Body of pancreas (tissue), 4 donors: ENCODE measurements at regions not wholly inside any gene's neighbourhood (a gene's known extent, or its start where the extent isn't known, plus 50 kb on each side); places are given as distances from the start of the nearest gene placed in this dataset.

Source experiments
- CTCF ChIP-seq, 7 experiments: fragments of 450-650 bp in 4 of 7; fragments of 200-600 bp in 3 of 7; sonication (generic) in 3 of 7; IDR thresholded peaks; one replicate each; pipeline ENCODE4 v1.5.1; 2016 to 2019; ENCODE audit warnings: antibody characterized with exemption in 7 of 7
- POLR2A ChIP-seq, 3 donors: fragments of 450-650 bp; IDR thresholded peaks; one replicate each; pipeline ENCODE4 v1.6.1; 2016; ENCODE audit warnings: antibody characterized with exemption in 3 of 3, mild to moderate bottlenecking in 2 of 3

- no peak for TF ChIP-seq CTCF (IDR thresholded peaks at IDR 0.05)
- TF ChIP-seq POLR2A (IDR thresholded peaks at IDR 0.05) = no peak
These were observed 107.6 kb upstream of the PLCXD3 start for GRCh38 chr5:41617843-41618515.
